ENCODE measurements at regions not wholly inside any gene's neighbourhood (a gene's known extent, or its start where the extent isn't known, plus 50 kb on each side); places are given as distances from the start of the nearest gene placed in this dataset.
A peak's percentile ranks its signal among the peaks of the same experiment; 100 is the strongest.
"Not testable (repeated sequence)": the region's sequence is repeated elsewhere in the genome, so short reads cannot be mapped to it uniquely, and the experiment has no call there.

DNA sequence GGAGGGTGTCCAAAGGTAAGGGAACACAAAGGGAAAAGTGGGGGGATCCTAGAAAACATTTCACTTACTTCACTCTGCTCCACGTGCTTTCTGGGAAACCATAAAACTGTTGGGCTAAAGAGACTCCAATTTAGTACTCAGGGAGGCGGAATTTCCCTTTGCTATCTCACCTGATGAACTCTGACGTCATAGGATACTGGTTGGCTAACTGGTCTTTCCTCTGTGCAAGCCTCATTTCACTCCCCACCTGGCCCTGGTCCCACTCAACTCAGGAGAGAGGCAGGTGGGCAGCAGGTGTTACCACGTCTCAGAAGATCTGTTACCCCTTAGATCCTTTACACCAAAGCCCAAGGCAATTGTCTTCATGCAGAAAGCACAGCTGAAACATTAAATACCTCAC is 51.8 kb upstream of the PMAIP1 start:
- DNase-seq (ENCODE audit: low spot score): no peak

DNA sequence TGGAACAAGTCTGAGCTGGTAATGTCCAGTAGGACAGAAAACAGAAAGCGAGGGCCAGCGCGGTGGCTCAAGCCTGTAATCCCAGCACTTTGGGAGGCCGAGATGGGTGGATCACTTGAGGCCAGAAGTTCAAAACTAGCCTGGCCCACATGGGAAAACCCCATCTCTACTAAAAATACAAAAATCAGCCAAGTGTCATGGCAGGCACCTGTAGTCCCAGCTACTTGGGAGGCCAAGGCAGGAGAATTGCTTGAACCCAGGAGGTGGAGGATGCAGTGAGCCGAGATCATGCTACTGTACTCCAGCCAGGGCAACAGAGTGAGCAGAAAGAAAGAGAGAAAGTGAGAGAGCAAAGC is 52.3 kb upstream of the PMAIP1 start:
- not testable (repeated sequence) for DNase-seq (ENCODE audit: low spot score)

DNA sequence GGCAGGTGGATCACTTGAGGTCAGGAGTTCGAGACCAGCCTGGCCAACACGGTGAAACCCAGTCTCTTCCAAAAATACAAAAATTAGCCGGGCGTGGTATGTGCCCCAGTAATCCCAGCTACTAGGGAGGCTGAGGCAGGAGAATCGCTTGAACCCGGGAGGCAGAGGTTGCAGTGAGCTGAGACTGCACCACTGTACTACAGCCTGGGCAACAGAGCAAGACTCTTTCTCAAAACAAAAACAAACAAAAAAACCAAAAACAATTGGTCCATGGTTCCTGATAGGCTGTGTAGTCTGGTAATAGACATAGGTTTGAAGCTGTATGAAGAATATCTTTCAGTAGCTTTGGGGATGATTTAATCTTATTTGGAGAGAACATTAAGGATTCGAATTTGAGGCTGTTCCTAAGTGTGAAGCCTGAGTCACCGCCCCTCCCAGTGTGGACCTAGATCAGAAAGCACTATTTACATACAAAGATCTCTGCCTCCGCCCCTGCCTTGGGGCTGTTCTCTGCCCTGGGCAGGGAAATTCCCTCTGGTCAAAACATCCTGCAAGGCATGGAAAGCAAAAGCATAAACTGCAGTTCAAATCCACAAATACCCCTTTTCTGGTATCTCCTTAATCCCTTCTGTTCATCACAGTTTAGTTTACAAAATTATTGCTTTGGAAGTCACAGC is 52.8 kb upstream of the PMAIP1 start:
- peak; percentile 26 for DNase-seq (ENCODE audit: low spot score)

DNA sequence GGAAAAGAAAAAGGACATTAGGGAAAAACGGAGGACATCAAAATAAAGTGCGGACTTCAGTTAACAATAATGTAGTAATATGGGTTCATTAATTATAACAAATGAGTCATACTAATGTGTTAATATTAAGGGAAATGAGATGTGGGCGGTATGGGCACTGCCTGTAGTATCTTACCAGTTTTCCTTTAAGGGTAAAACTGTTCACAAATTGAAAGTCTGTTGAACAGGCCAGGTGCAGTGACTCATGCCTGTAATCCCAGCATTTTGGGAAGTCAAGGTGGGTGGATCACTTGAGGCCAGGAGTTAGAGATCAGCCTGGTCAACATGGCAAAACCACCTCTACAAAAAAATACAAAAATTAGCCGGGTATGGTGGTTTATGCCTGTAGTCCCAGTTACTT is 56.8 kb upstream of the PMAIP1 start:
- no peak for DNase-seq (ENCODE audit: low spot score)

DNA sequence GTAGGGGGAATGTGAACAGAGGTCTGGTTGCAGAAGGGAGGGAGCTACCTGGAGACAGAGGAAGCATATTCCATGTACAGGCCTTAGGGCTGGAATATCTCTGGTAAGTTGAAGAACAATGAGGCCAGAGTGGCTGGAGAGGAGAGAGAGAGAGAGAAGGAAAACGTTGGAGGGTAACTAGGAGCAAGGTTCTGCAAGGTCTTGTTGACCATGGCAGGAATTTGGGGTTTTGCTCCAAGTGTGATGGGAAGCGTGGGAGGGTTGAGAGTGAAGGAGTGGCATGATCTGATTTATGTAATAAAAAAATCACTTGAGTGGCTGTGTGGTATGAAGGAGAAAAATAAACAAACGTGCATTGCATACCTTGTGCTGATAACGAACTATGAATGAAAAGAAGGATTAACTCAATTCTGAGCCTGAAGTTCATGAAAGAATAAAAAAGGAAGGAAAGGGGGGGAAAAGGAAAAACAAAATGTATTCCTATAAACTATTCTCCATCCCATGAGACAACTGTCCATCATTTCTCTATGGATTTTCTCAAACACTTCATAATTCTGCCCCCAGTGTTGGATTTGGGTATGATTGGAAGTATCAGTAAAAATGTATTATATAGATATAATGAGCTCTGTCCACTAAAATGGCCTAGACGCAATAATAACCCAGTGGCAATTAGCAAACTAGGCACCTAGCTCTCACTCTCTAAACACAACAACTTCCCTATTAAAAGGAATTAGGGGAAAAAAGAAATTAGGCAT is 59.7 kb upstream of the PMAIP1 start:
- peak; percentile 26 for DNase-seq (ENCODE audit: low spot score)

DNA sequence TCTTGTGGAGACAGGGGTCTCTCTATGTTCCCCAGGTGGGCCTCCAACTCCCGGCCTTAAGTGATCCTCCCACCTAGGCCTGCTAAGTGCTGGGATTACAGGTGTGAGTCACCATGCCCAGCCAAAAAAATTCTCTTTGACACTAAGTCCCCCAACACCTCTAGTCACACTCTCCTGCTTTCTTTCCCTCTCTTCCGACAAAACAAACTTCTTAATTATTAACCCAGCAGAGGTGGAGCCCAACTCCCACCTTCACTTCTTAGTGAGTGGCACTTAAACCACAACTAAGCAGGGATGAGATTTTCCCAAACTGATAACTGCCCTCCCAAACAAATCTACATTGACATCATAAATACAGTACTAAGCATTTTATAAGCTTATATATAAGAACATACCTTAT is 60.5 kb upstream of the PMAIP1 start:
- DNase-seq (ENCODE audit: low spot score): no peak

DNA sequence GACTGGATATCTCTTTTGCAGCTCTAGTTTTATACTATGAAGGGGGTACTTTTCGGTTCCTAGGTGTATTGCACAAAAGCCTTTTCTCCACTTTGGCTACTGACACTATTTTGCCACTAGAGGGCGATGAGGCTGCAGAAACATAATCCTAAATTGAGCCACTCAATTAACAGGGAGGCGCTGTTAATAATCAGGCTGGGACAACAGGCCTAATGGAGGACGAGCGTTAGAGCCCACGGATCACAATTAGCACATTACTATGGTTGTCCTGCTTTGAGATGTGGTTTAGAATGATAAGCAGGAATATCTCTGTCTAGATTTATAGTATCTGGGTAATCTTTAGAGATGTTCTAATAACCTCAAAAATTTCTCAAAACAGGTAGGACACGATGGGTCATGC is 62.2 kb upstream of the PMAIP1 start:
- peak; percentile 85 for DNase-seq (ENCODE audit: low spot score)

DNA sequence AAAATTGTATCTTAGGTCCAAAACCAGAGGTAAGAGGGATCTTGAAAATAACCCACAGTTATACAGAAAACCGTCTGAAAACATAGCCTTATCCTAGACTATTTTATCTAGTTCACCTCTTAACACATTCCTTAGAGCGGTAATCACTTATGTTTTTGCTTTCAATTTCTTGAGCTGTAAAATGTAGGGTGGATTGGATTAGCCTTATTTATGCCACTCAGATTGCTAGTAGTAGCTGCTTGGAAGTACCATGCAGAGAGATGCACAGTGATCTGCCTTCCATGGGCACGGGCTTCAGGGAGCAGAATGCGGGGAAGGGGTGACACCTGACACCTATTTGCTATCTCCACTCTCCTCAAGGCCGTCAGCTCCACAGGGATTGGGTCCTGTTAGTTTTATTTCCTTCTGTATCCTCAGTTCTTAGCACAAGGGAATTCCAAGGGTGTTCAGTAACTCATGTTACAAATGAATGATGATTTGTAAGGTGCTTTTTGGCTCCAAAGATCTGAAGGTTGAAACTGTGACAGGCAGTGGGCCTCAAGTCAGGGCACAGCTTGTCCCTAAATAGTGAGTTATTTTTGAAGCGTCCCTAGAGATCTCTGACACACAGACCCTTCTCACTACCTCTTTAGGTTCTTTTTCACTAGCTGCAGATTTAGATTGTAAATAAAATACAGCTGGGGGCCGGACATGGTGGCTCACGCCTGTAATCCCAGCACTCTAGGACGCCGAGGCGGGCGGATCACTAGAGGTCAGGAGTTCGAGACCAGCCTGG is 64.0 kb upstream of the PMAIP1 start:
- DNase-seq (ENCODE audit: low spot score): no peak

DNA sequence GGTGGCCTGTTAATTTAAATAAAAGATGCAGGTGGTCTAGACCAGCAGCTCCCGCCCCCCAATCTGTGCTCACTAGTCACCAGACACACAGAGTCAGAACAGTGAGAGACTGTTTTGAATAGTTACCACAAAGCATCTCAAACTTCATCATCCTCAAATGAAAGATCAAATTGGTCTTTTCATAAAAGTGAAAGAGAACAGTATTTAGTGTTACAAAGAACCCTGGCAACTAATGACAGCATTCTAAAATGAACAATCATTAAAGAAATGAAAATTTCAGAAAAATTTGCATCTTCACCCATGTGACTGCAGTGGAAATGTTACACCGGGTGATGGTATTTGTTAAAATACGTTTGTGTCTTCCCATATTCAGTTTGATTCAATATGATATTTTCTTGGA is 65.5 kb upstream of the PMAIP1 start:
- no peak for DNase-seq (ENCODE audit: low spot score)

DNA sequence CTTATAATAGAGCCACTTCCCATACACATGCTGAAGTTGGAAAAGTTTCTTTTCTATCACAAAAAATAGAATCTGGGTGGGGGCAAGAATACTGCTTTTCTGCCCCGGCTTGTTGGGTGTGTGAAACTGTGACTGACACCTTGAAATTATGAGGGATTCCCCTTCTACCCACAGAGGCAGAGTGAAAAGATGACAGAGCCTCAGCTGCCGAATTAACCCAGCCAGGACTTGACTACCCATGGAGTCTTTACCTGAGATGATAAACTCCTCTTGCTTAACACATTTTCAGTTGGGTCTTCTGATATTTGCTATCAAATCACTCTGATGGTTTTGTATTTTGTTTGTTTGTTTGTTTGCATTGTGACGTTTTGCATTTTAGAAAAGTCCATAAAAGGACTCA is 66.0 kb upstream of the PMAIP1 start:
- no peak for DNase-seq (ENCODE audit: low spot score)

DNA sequence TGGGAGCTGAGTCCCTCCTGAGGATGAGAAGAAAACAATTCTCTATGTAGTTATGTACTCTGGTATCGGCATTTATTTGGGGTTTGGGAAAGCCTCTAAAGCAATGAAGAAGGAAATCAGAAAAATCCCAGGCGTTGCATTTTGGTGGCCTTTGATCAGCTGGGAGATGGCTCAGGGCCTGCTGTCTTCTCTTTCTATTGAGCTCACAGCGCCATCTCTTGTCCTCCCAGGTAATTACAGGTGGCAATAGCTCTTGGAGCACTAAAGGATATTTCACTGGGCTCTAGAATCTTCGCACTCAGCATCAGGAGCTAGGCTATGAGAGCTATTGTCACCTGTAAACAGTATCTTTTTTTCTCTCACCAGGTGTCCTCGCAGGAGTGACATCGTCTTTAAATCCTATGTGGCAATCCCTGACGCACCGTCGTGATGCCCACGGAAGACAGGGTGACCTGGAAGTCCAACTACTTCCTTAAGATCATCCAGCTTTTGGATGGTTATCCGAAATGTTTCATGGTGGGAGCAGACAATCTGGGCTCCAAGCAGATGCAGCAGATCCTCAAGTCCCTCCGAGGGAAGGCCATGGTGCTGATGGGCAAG is 76.1 kb upstream of the PMAIP1 start:
- DNase-seq (ENCODE audit: low spot score): peak; percentile 68

DNA sequence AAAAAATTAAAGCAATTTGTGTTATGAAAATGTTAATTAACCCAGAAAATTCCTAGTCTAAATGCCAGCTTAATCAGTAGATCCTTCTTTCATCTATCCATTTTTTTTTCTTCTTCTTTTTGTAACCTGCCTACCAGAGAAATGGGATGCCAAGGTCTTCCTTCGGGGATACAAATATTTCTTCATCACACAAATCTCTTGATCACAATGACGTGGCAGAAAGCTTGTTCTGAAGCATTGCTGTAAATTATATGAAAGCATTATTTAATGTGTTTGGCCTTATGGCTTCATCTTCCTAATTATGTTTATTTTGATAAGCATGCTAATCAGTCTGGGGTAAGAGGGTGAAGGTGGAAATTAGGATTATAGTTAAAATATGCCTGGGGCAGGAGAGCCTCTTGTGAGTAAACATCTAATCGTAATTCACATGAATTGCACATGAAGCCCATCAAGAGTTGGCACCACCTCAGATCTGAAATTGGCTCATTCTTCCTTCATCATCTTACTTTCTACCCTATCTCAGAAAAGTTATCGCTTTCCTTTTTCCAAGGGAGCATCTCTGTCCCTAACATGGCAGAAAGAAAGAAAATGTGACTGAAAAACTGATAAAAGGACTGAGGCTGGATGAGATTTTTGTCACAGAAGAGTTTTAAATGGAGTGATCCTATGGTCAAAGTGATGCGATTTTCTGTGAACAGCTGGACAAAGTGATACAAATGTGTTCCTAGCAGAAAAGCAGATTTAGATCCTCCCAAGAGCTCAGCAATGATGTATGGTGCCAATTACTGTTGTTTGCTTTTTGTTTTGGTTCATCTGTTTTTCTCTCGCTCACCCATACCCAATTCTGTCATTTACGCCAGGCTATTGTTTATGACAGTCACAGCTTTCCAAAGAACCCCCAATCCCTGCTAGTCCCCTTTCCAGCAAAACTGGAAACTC is 76.9 kb upstream of the PMAIP1 start:
- DNase-seq (ENCODE audit: low spot score): no peak

DNA sequence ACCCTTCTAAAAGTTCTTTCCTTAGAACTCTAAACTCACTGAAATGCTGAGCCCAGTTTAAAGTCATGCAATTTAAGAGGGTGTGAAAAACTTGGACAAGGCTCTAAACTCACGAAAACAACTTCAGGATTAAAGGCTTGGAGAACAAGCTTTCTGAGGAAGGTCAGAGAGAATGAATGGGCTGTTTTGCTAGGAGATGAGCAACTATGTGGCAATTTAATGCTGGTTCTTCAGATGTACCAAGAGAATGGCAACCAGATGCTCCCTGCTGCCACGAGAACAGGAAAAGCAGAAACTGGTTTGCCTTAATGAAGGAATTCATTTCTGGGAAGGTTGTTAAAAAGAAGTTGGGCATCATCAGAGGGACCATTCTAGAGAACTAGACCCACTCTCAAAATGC is 77.8 kb upstream of the PMAIP1 start:
- no peak for DNase-seq (ENCODE audit: low spot score)

DNA sequence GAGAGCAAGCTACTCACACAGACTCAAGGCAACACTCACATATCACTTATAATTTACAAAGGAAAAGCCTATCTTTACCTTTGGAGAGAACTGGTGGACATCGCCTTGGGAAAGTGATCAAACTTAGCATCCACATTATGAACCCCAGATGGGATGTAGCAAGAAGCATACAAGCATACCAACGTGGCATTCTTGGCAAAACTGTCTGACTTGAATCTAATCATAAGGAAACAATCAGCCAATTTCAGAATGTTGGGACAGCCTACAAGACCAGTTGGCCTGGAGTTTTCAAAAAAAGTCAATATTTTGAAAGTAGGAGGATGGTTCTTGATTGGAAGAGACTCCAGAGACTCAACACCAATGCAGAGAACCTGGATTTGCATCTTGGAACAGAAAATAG is 79.1 kb upstream of the PMAIP1 start:
- no peak for DNase-seq (ENCODE audit: low spot score)

DNA sequence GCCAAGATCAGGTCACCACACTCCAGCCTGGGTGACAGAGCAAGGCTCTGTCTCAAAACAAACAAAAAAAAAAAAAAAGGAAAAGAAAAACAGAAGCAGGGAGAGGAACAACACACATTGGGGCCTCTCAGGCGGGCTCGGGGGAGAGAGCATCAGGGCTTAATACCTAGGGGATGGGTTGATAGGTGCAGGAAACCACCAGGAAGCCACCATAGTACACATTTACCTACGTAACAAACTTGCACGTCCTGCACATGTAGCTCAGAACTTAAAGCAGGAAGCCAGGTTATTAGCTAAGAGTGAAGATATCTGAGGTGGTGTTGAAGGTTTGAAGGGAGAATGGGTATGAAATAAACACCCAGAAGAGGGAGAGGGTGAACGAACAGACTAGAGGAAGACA is 81.0 kb upstream of the PMAIP1 start:
- DNase-seq (ENCODE audit: low spot score): no peak

DNA sequence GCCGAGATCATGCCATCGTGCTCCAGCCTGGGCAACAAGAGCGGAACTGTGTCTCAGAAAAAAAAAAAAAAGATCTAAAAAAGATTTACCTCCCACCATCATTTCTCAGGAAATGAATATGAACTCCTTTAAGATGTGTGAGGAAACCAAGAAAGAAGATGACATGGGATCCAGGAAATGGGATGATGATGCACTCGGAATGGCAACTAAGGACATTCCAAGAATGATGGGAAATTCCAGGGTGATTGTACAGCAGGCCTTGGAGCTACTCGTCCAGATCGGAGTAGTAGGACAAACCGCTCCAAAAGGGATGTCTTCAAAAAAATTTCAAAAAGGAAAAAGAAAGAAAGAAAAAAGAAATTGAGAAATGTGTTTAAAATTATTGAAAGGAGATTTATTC is 84.9 kb upstream of the PMAIP1 start:
- no peak for DNase-seq (ENCODE audit: low spot score)

DNA sequence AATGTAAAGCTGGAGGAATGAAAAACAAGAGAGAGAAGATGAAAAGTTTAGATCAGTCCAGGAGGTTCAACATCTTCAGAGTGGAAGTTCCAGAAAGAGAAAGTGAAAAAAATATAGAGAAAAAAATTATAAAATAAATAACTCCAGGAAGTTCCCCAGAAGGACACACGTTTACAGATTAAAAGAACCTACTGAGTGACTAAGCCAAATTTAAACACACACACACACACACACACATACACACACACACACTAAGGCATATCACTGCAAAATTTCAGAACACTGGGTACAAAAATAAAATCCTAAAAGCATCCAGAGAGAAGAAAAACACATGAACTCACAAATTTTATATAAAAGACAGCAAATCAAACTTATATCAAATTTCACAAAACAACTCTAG is 85.9 kb upstream of the PMAIP1 start:
- no peak for DNase-seq (ENCODE audit: low spot score)

DNA sequence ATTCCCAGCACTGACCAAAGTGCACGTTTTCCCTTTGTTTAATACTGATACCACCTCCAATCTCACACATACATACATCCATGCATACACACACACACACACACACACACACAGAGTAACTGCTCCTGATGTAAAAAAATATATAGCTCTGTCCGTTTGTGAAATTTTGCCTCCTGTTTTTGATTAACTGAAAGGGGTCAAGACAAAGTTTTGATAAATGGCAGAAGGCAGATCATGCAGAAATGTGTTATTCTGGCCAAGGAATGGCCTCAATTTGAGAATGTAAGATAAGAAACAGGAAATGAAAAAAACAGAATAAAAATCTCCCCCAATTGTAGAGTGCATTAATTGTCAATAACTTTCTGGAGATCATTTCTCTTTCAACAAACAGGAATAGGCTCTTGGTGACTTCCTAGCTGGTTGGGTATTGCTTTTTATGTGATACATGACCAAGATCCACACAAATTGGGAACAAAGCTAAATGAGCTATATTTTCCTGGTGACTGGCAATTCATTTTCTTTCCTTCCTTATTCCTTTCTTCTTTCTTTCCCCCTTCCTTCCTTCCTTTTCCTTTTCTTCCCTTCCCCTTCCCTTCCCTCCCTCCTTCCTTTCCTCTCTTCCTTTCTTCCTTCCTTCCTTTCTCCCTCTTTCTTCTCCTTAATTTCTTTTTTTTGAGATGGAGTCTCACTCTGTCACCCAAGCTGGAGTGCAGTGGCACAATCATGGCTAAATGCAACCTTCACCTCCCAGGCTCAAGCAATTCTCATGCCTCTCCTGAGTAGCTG is 88.9 kb upstream of the PMAIP1 start:
- DNase-seq (ENCODE audit: low spot score): no peak

DNA sequence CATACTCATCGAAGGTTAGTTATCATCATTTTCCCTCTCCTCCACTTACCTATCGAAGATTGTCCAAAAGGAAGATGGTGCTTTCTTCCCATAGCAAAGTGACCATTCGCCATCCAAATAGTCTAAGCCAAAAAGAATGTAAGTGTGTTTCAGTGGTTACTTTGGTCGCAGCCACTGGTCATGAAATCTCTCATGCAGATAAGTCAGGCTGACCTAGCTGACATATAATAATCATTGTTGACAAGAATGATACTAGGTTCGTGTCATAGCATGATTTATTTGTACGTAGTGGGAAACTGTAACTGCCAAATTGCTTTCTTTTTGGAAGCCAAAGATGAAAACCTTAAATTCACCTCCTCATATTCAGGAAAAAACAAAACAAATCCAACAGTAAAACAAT is 89.6 kb upstream of the PMAIP1 start:
- no peak for DNase-seq (ENCODE audit: low spot score)

DNA sequence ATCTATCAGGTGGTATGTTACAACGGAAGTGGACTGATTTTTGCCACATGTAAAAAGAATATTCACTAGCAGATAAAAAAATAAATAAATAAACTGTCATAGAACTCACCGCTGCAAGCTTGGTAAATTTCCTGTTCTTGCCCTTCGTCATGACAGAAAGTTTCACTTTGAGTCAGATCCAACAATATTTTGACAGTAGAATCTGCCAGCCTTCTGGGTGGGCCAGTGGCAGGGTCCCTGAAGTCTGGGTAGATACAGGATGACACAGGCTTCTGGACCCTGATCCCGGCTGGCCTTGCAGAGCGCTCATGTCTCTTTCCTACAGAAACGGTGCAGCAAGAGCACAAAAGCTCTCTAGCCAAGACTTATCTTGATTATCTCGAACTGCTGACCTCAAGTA is 97.8 kb upstream of the PMAIP1 start:
- DNase-seq (ENCODE audit: low spot score): no peak

DNA sequence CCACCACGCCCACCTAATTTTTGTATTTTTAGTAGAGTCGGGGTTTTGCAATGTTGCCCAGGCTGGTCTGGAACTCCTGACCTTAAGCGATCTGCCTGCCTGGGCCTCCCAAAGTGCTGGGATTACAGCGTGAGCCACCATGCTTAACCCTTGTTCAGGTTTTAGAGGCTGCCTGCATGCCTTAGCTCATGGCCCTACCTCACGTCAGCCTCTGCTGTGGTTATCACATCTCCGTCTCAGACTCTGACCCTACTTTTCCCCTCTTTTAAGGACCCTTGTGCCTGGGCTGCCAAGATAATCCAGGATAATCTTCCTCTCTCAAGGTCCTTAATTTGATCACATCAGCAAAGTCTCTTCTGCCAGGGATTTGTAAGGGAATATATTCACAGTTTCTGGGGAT is 98.2 kb upstream of the PMAIP1 start:
- DNase-seq (ENCODE audit: low spot score): no peak
